NCI-H345 (cell line): ENCODE measurements at regions not wholly inside any gene's neighbourhood (a gene's known extent, or its start where the extent isn't known, plus 50 kb on each side); places are given as distances from the start of the nearest gene placed in this dataset.

Source experiments
- DNase-seq: peaks from one replicate; lab custom pipeline; 2025; lab: John Stamatoyannopoulos, UW

DNA sequence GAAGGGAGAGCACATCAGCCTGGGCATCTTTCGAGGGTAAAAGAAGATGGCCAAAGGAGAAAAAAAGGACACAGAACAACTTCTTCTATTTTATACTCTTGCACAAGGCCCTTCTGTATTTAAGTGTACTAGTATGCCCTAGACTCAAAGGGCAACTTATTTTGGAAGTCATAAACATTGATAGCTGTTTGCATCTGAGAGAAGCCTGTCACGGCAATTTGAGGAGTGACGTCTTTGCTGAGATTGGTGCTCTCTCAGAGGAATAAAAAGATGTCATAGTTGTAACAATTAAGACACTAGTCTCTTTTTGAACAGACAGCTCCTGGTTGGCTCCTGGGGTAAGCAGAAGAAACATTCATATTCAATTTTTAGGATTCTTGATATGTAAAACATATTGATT, 260.4 kb upstream of the TTC14 start:
- DNase-seq: no peak

- no peak for DNase-seq
Measured at GRCh38 chr3:180351601-180352000, 250.4 kb upstream of the TTC14 start.

- DNase-seq: no peak
Measured at GRCh38 chr3:180352261-180352660, 249.7 kb upstream of the TTC14 start.

DNA sequence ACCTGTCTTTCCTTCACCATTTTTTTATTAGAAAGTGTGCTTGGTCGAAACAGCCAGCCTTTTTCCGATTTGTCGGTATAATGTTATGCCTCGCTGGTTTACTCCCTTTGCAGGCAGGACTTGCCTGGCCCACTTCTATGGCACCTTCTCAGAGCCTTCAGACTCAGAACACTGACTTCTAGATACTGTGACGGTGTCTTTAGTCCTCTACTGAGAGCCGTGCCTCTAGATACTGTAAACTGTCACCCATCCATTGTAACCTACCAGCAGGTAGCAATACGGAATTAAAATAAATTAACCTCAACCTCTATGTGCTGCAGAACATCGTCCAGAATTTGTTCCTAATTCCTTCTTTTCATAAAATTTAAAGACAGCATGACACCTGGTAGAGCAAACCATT, 247.7 kb upstream of the TTC14 start:
- no peak for DNase-seq

DNA sequence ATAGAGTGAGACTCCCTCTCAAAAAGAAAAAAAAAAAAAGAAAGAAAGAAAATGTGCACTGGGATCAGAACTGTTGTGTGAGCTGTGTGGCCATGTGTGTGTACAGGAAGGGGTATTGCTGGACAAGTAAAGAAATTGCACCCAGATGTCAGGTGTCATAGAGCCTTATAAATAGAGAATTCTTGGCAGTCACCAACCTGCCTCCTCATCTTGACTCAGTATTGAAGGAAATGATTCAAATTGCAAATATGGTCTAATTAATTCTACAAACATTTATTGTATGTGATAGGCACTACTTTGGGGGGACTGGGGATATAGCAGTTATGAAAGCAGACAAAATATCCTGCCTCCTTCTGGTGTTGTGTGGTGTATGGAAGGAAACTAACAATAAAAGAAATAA, 243.8 kb upstream of the TTC14 start:
- no peak for DNase-seq

- no peak for DNase-seq
Measured at GRCh38 chr3:180359061-180359952, 242.7 kb upstream of the TTC14 start.

DNA sequence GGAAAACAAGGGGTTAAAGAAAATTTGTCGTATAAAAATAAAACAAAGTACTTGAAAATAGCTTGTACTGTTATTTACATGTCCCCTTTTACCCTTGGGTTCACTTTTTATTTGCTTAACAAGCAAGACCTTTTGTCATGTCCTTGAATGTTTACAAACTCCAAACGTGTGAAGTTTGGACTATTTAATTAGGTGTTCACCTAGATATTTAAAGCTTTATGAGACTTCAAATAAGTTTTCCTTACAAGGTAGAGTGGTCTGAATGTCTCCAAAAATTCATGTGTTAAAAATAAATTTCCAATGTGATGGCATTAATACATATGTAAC, 242.0 kb upstream of the TTC14 start:
- DNase-seq: no peak

- DNase-seq: no peak
Measured at GRCh38 chr3:180362081-180362480, 239.9 kb upstream of the TTC14 start.

DNA sequence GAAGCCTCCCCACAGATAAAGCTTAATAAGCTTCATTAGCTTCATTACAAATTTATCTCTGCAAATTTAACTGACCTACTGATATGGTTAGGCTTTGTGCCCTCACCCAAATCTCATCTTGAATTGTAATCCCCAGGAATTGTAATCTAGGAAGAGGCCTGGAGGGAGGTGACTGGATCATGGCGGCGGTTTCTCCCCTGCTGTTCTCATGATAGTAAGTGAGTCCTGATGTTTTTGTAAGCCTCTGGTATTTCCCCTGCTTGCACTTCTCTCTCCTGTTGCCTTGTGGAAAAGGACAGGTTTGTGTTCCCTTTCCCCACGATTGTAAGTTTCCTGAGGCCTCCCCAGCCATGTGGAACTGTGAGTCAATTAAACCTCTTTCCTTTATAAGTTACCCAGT, 226.1 kb upstream of the TTC14 start:
- DNase-seq: no peak

DNA sequence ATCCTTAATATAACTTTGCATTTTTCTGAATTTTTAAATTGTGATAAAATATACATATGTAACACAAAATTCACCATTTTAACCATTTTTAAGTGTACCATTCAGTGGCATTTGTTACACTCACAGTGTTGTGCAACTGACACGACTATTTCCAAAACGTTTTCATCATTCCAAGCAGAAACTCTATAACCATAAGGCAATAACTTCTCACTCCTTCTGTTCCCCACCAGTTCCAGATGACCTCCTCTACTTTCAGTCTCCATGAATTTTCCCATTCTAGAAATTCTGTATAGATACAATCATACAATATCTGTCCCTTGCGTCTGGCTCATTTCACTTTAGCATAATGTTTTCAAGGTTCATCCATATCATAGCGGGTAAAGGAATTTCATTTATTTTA, 223.5 kb upstream of the TTC14 start:
- DNase-seq: no peak

DNA sequence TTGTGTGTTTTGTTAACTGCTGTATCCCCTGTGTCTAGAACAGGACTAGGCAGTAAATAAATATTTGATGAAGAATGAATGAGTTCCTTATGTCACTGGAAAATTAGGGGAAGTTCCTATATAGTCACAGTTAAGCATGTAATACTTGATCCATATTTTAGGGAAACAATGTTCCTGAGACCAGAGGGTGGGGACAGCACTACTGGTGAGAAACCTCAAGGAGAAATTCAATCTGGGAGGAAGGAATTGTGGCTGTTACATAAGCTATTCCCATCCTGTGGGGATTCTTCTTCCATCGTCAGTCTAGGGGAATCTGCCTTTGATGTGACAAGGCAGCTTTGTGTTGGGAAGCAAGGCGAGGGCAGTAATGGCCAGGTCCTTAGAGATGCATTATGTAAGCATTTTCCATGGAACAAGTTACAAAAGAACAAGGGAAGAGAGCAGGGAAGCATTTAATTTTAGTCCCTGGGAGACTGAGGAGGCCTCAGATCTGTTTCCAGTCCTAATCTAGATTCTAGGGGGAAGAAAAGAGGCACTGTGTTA, 219.3 kb upstream of the TTC14 start:
- no peak for DNase-seq

GRCh38 chr3:180383332-180384020, 218.5 kb upstream of the TTC14 start:
- no peak for DNase-seq

- no peak for DNase-seq
Measured at GRCh38 chr3:180390313-180390712, 211.7 kb upstream of the TTC14 start.

DNA sequence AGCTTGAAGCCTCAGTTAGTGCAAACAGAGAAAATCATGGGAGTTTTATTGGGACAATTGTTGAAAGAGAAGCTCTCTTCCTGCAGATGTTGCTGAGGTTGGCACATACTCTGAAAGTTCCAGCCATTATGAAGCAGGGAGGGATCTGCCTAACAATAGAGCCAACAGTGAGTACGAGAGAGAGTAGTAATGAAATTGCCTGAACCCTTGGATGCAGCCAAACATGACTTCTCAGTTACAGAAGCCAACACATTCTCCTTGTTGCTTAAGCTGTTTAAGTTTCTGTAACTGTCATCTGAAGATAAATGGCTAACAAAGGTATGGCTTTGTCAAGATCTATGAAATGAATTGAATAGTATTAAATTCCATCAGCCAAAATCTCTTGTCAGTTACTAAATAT, 211.0 kb upstream of the TTC14 start:
- DNase-seq: no peak

- DNase-seq: no peak
Measured at GRCh38 chr3:180401226-180401625, 200.7 kb upstream of the TTC14 start.

DNA sequence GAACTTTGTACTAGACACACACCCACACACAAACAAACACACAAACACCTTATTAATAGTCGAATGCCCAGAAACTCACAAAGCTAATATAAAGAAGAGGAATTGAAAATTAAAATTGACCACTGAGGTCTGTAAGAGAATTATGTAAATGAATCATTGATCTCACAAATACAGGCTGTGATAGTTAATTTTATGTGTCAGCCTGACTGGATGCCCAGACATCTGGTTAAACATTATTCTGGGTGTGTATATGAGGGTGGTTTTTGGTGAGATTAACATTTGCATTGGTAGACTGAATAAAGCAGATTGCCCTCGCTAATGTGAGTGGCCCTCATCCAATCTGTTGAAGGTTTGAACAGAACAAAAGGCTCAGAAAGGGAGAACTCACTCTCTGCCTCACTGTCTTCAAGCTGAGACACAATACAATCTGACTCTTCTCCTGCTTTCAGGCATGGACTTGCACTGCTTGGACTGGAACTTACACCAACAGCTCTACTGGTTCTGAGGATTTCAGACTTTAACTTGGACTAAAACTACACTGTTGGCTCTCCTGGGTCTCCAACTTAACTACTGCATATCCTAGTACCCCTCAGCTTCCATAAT, 199.4 kb upstream of the TTC14 start:
- no peak for DNase-seq

GRCh38 chr3:180403156-180403555, 198.8 kb upstream of the TTC14 start:
- no peak for DNase-seq

GRCh38 chr3:180408654-180409053, 193.3 kb upstream of the TTC14 start:
- no peak for DNase-seq

DNA sequence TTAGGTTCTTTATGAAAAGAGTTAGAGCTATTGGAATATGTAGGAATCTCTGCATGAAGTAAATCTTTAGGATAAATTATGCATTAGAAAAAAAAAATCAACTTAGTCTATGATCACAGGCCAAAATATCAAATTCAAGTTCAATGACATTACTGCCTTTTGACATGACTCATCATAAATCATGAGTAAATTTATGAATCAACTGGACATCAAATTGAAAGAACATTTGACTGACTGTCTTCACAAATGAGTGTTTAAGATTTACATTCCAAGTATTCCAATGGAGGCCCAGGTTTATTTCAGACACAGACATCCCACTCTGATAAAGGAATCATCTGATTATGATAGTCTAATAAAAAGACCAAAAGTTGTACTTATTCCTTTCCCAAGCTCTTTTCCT, 192.8 kb upstream of the TTC14 start:
- no peak for DNase-seq

DNA sequence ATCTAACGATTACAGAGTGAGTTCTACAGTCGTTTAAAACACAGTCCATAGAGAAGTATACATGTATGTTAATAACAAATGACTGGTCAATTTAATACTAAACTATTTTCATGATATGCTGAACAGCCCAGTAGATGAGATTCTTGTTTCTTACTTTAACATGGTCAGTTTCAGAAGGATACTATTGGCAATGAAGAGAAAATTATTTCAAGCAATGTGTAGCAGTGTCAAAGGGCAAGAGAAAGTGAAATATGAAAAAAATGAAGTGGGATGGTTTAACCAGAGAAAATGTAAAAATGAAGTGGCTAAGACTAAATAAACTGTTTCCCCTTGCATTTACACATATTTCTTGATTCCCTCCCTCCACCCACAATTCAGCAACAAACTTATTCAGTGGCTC, 192.1 kb upstream of the TTC14 start:
- DNase-seq: no peak

DNA sequence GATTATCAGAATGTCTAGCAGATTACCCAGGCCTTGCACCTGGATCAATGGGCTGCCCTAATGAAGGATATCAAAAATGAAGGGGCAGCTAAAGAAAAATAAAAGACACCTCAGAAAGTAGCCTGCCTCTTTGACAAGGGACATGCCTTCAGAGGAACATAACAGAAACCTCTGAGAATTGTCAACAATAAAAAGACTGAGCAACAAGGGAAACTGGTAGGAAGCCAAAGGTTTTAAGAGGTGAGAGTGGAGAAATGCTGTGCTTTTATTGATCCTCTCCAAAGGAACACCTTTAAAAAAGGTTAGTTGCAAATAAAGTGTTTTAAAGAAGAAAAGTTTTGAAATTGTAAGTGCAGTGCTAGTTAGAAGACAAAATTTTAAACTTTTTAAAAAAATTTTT, 187.8 kb upstream of the TTC14 start:
- no peak for DNase-seq

- DNase-seq: peak; percentile 1
Measured at GRCh38 chr3:180416111-180416594, 185.8 kb upstream of the TTC14 start.

GRCh38 chr3:180417241-180417640, 184.7 kb upstream of the TTC14 start:
- DNase-seq: no peak
